IPS DF 4.7 (cell line): ENCODE measurements at regions not wholly inside any gene's neighbourhood (a gene's known extent, or its start where the extent isn't known, plus 50 kb on each side); places are given as distances from the start of the nearest gene placed in this dataset.
"Not testable (repeated sequence)": the region's sequence is repeated elsewhere in the genome, so short reads cannot be mapped to it uniquely, and the experiment has no call there.

Source experiments
- DNase-seq: peaks from one replicate; pipeline ENCODE4 v3.0.0-alpha.2; 2013; ENCODE audit warnings: low spot score; ENCODE audit errors: extremely low read depth

GRCh38 chr4:160406263-160406825, 1303.5 kb downstream of the RAPGEF2 start:
- DNase-seq: no peak

DNA sequence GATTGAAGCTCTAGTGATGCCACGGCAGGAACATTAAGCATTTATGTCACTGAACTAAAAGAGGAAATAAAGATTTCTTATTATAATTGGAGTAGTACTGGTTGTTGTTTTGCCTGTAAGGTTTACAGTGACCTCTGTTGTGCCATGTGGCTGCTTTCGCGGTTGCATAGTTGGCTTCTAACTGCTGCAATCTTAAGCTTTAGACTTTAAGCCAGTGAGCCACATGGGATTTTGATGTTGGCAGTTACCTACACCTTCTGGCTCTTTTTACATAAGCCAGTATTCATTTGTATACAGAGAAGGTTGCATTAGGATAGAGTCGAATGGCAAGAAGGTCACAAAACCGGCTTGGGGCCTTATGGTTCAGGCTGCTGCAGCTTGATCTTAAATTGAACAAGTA, 1311.6 kb downstream of the RAPGEF2 start:
- no peak for DNase-seq

GRCh38 chr4:160423879-160424451, 1321.1 kb downstream of the RAPGEF2 start:
- DNase-seq: no peak

DNA sequence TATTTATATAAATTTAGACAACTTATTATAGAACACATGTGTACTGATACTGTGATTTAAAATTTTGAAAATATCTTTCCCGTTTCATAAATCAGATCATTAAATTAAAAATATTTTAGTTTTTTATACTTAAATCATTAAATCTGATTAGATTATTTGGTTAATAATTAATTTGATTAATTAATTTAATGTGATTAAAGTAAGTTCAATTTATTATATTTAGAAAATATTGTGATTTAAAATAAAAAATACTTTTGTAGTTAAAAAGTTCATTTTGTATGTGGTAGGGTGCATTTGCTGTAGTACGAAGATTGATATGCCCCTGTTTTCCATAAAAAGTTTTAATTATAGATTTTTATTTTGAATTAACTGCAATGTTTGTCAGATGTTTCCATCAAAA, 1323.4 kb downstream of the RAPGEF2 start:
- no peak for DNase-seq

GRCh38 chr4:160450876-160451275, 1348.0 kb downstream of the RAPGEF2 start:
- DNase-seq: no peak

DNA sequence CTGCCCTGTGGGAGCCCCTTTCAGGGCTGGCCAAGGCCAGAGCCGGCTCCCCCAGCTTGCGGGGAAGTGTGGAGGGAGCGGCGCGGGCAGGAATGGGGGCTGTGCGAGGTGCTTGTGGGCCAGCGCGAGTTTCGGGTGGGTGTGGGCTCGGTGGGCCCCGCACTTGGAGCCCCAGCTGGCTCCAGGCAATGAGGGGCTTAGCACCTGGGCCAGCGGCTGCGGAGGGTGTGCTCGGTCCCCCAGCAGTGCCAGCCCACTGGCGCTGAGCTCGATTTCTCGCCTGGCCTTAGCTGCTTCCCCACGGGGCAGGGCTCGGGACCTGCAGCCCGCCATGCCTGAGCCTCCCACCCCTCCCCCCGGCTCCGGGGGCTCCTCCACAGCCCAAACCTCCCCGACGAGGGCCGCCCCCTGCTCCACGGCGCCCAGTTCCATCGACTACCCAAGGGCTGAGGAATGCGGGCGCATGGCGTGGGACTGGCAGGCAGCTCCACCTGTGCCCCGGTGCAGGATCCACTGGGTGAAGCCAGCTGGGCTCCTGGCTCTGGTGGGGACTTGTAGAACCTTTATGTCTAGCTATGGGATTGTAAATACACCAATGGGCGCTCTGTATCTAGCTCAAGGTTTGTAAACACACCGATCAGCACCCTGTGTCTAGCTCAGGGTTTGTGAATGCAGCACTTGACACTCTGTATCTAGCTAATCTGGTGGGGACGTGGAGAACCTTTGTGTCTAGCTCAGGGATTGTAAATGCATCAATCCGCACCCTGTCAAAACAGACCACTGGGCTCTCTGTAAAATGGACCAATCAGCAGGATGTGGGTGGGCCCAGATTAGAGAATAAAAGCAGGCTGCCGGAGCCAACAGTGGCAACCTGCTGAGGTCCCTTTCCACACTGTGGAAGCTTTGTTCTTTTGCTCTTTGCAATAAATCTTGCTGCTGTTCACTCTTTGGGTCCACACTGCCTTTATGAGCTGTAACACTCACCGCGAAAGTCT, 1379.1 kb downstream of the RAPGEF2 start:
- DNase-seq: not testable (repeated sequence)

DNA sequence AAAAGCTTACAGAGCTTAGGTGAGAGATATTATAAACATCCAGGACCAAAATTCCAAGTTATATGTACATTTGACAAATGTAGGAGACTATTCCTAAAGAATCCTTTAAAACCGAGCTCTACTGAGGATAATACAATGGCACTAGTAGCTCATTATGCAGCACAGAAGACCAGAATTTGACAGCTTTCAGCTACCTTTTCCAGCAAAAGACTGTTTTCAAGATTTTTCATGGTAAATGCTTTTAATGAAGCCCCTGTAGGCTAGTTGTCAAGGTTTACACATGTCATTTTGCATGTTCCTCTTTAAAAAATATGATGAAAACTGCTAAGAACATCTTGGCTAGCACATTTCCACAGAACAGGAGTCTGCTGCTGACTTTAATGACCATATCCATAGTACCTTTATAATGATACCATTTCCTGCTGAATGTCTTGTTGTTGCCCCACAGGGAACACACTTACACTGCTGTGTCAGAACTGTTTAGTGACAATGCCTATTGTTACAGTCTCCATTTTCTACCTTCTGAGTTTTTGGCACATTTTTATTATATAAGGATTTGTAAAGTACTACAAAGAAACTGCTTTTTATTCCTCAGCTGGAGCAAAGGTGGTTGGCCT, 1382.3 kb downstream of the RAPGEF2 start:
- DNase-seq: no peak

- no peak for DNase-seq
These were observed 1389.3 kb downstream of the RAPGEF2 start for GRCh38 chr4:160492181-160492580.

GRCh38 chr4:160493206-160493605, 1390.3 kb downstream of the RAPGEF2 start:
- no peak for DNase-seq

- DNase-seq: no peak
These were observed 1392.5 kb downstream of the RAPGEF2 start for GRCh38 chr4:160495356-160495755.

- no peak for DNase-seq
These were observed 1395.3 kb downstream of the RAPGEF2 start for GRCh38 chr4:160498211-160498610.

GRCh38 chr4:160505724-160506123, 1402.8 kb downstream of the RAPGEF2 start:
- no peak for DNase-seq

- no peak for DNase-seq
These were observed 1408.0 kb downstream of the RAPGEF2 start for GRCh38 chr4:160510928-160511327.

DNA sequence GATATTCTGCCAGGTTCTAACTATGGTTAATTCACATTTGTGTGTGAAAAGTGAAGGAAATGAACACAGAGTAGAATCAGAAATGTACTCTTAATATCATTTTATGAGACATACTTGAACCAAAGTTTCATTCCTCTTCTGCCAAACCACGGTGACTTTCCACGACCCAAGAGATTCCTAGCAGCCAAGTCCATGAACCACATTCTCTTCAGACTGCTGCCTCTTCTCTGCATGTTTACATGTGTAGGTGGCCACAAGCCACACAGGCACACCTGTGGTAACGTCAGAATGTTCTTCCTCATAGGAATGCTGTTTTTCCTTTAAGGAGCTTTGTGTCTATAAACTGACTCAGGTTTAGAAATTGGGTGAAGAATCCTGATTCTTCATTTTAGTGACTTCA, 1411.2 kb downstream of the RAPGEF2 start:
- DNase-seq: no peak

DNA sequence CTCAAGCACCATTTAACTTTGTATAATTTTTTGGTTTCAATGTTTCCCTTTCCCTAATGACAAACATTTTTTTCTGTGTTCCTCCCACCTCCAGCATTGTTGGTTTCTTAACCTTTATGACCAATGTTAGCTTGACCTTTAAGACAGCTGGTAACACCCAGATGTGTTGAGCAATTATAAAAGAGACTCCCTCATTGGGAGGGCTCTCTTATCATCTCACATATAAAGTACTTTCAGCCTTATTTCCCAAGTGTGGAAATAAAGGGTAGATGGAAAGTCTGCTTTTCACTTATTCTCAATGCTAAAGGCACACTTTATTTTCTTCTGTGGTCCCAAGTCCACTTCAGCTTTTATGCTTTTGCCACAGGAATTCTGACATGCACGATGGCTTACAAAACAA, 1420.4 kb downstream of the RAPGEF2 start:
- DNase-seq: no peak

DNA sequence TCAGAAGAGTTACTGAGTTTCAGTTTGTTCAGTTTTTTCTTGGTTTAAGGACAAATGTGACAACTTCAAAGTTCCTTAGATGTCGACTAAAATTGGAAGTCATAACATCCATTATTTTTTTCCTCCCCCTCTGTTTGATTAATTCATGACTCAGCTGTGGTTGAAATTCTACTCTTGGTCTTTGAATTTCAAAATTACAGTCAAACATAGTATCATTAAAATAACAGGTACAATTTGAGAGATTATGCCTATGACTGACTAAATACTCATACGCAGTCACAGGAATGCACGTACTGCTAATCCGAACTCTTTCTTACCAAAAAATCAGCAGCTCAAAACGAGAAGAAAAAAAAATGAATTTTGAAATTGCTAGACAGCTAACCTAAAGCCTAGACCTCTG, 1434.8 kb downstream of the RAPGEF2 start:
- DNase-seq: no peak

DNA sequence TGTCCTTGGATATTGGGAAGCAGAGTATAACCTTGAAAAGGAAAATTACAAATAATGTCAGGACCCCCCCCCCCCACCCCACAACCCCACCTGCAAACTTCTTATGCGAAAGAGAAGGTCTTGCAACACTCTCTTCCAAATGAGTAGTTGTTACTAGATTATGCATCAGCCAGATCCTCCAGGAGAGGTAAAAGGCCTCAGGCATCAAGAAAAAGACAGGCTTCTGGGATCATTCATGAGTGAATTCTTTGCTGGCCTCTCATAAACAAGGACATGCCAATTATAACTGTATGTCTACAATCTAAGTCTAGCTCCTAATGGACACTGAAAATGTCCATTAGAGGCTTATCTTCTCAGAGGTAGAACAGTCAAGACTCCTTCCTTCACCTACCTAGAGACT, 1443.3 kb downstream of the RAPGEF2 start:
- no peak for DNase-seq

DNA sequence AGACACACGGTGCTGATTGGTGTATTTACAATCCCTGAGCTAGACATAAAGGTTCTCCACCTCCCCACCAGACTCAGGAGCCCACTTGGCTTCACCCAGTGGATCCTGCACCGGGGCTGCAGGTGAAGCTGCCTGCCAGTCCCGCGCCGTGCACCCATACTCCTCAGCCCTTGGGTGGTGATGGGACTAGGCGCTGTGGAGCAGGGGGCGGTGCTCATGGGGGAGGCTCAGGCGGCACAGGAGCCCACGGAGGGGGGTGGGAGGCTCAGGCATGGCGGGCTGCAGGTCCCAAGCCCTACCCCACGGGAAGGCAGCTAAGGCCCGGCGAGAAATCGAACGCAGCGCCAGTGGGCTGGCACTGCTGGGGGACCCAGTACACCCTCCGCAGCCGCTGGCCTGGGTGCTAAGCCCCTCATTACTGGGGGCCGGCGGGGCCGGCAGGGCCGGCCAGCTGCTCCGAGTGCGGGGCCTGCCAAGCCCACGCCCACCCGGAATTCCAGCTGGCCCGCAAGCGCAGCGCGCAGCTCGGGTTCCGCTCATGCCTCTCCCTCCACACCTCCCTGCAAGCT, 1447.2 kb downstream of the RAPGEF2 start:
- not testable (repeated sequence) for DNase-seq

DNA sequence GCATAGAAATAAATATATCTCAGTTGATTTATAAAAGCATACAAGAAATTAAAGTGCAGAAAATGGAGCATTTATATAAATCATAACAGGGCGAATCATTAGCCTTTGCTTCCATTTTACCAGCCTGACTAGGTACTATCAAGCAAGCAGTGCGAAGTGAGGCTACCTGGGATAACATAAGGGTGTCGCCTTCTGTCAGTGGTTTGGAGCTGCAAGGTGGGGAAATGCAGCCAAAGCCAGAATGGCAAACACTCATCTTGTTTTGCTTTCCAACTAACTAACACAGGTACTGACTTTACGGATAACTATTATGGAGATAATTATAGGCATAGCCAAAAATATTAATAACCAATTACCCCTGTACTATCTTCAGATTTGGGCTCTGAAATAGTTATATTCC, 1459.8 kb downstream of the RAPGEF2 start:
- no peak for DNase-seq

- no peak for DNase-seq
These were observed 1460.8 kb downstream of the RAPGEF2 start for GRCh38 chr4:160563552-160564282.

GRCh38 chr4:160567634-160568033, 1464.8 kb downstream of the RAPGEF2 start:
- no peak for DNase-seq
